ENCODE measurements at regions not wholly inside any gene's neighbourhood (a gene's known extent, or its start where the extent isn't known, plus 50 kb on each side); places are given as distances from the start of the nearest gene placed in this dataset.

GRCh38 chr1:184859381-184860105 lies 104.9 kb upstream of the EDEM3 start:
- Histone ChIP-seq H3K79me2 (ENCODE audit: low read length) (no peaks in the 10 kb centered on the region), H3K27ac (ENCODE audit: low read length) (peak overlapping the region; percentile 82), H3K9me3 (ENCODE audit: low read length) (no peaks in the 10 kb centered on the region), H3K27me3 (ENCODE audit: low read length) (no peaks in the 10 kb centered on the region), H3K4me3 (ENCODE audit: low read length) (no peak overlapping the region), H3K36me3 (ENCODE audit: insufficient read depth, low read length) (no peaks in the 10 kb centered on the region), H4K20me1 (ENCODE audit: insufficient read depth, low read depth, low read length) (no peaks in the 10 kb centered on the region), H2AFZ (ENCODE audit: low read length) (no peak overlapping the region), H3K9me2 (replicated peaks; ENCODE audit: insufficient read depth, low read length) (no peaks in the 10 kb centered on the region), H3K9ac (ENCODE audit: low read length) (no peak overlapping the region), H3K4me2 (ENCODE audit: low read depth, low read length, poor library complexity, severe bottlenecking) (peak overlapping the region; percentile 36), H3K4me1 (ENCODE audit: low read length) (peaks cover 32% of the 10 kb centered on the region)
- DNase-seq, result no peak

GRCh38 chr1:184858288-184858687 lies 103.6 kb upstream of the EDEM3 start:
- Histone ChIP-seq H3K9me3 (ENCODE audit: low read length) (no peaks in the 10 kb centered on the region), H3K9ac (ENCODE audit: low read length) (no peak overlapping the region), H3K36me3 (ENCODE audit: insufficient read depth, low read length) (no peaks in the 10 kb centered on the region), H3K4me2 (ENCODE audit: low read depth, low read length, poor library complexity, severe bottlenecking) (no peak overlapping the region), H2AFZ (ENCODE audit: low read length) (no peak overlapping the region), H3K4me3 (ENCODE audit: low read length) (no peak overlapping the region), H3K9me2 (replicated peaks; ENCODE audit: insufficient read depth, low read length) (peaks cover 5% of the 10 kb centered on the region; the same call in 1 of the 2 replicates), H4K20me1 (ENCODE audit: insufficient read depth, low read depth, low read length) (no peaks in the 10 kb centered on the region), H3K27me3 (ENCODE audit: low read length) (no peaks in the 10 kb centered on the region), H3K27ac (ENCODE audit: low read length) (no peak overlapping the region), H3K79me2 (ENCODE audit: low read length) (no peaks in the 10 kb centered on the region), H3K4me1 (ENCODE audit: low read length) (peaks cover 39% of the 10 kb centered on the region)
- no peak for DNase-seq

- H3K79me2 ChIP-seq (ENCODE audit: low read length), result no peaks in the 10 kb centered on the region
- no peak overlapping the region for H2AFZ ChIP-seq (ENCODE audit: low read length)
- peaks cover 5% of the 10 kb centered on the region; the same call in 1 of the 2 replicates for H3K9me2 ChIP-seq (replicated peaks; ENCODE audit: insufficient read depth, low read length)
- H3K36me3 ChIP-seq (ENCODE audit: insufficient read depth, low read length), result no peaks in the 10 kb centered on the region
- no peaks in the 10 kb centered on the region for H4K20me1 ChIP-seq (ENCODE audit: insufficient read depth, low read depth, low read length)
- H3K9me3 ChIP-seq (ENCODE audit: low read length), result no peaks in the 10 kb centered on the region
- no peak for DNase-seq
- H3K27me3 ChIP-seq (ENCODE audit: low read length), result no peaks in the 10 kb centered on the region
- H3K27ac ChIP-seq (ENCODE audit: low read length), result no peak overlapping the region
- H3K4me2 ChIP-seq (ENCODE audit: low read depth, low read length, poor library complexity, severe bottlenecking), result no peak overlapping the region
- no peak overlapping the region for H3K9ac ChIP-seq (ENCODE audit: low read length)
- H3K4me1 ChIP-seq (ENCODE audit: low read length), result peaks cover 13% of the 10 kb centered on the region
- no peak overlapping the region for H3K4me3 ChIP-seq (ENCODE audit: low read length)
These were observed 100.0 kb upstream of the EDEM3 start for GRCh38 chr1:184854496-184855140.

GRCh38 chr1:184854036-184854435 lies 99.4 kb upstream of the EDEM3 start:
- Histone ChIP-seq H3K9me2 (replicated peaks; ENCODE audit: insufficient read depth, low read length) (peaks cover 5% of the 10 kb centered on the region; the same call in 1 of the 2 replicates), H3K4me2 (ENCODE audit: low read depth, low read length, poor library complexity, severe bottlenecking) (no peak overlapping the region), H3K36me3 (ENCODE audit: insufficient read depth, low read length) (no peaks in the 10 kb centered on the region), H3K4me3 (ENCODE audit: low read length) (no peak overlapping the region), H3K27ac (ENCODE audit: low read length) (no peak overlapping the region), H2AFZ (ENCODE audit: low read length) (no peak overlapping the region), H3K9me3 (ENCODE audit: low read length) (no peaks in the 10 kb centered on the region), H3K79me2 (ENCODE audit: low read length) (no peaks in the 10 kb centered on the region), H4K20me1 (ENCODE audit: insufficient read depth, low read depth, low read length) (no peaks in the 10 kb centered on the region), H3K4me1 (ENCODE audit: low read length) (peaks cover 8% of the 10 kb centered on the region), H3K27me3 (ENCODE audit: low read length) (no peaks in the 10 kb centered on the region), H3K9ac (ENCODE audit: low read length) (no peak overlapping the region)
- no peak for DNase-seq

GRCh38 chr1:184851822-184852746 lies 97.4 kb upstream of the EDEM3 start:
- H2AFZ ChIP-seq (ENCODE audit: low read length), result no peak overlapping the region
- H3K27me3 ChIP-seq (ENCODE audit: low read length), result no peaks in the 10 kb centered on the region
- H3K36me3 ChIP-seq (ENCODE audit: insufficient read depth, low read length), result no peaks in the 10 kb centered on the region
- H3K4me3 ChIP-seq (ENCODE audit: low read length), result no peak overlapping the region
- H4K20me1 ChIP-seq (ENCODE audit: insufficient read depth, low read depth, low read length), result no peaks in the 10 kb centered on the region
- no peaks in the 10 kb centered on the region for H3K9me3 ChIP-seq (ENCODE audit: low read length)
- no peaks in the 10 kb centered on the region for H3K79me2 ChIP-seq (ENCODE audit: low read length)
- no peak overlapping the region for H3K4me2 ChIP-seq (ENCODE audit: low read depth, low read length, poor library complexity, severe bottlenecking)
- H3K4me1 ChIP-seq (ENCODE audit: low read length), result peaks cover 8% of the 10 kb centered on the region
- no peak overlapping the region for H3K27ac ChIP-seq (ENCODE audit: low read length)
- H3K9ac ChIP-seq (ENCODE audit: low read length), result no peak overlapping the region
- DNase-seq, result peak; percentile 29
- H3K9me2 ChIP-seq (replicated peaks; ENCODE audit: insufficient read depth, low read length), result peaks cover 5% of the 10 kb centered on the region; the same call in 1 of the 2 replicates

GRCh38 chr1:184843732-184844495 lies 89.3 kb upstream of the EDEM3 start:
- no peaks in the 10 kb centered on the region for H3K9me2 ChIP-seq (replicated peaks; ENCODE audit: insufficient read depth, low read length)
- no peak for DNase-seq
- H3K4me2 ChIP-seq (ENCODE audit: low read depth, low read length, poor library complexity, severe bottlenecking), result no peak overlapping the region
- no peaks in the 10 kb centered on the region for H3K79me2 ChIP-seq (ENCODE audit: low read length)
- no peak overlapping the region for H3K9ac ChIP-seq (ENCODE audit: low read length)
- H3K27me3 ChIP-seq (ENCODE audit: low read length), result no peaks in the 10 kb centered on the region
- H3K27ac ChIP-seq (ENCODE audit: low read length), result no peak overlapping the region
- no peak overlapping the region for H3K4me3 ChIP-seq (ENCODE audit: low read length)
- H3K36me3 ChIP-seq (ENCODE audit: insufficient read depth, low read length), result no peaks in the 10 kb centered on the region
- no peak overlapping the region for H2AFZ ChIP-seq (ENCODE audit: low read length)
- H4K20me1 ChIP-seq (ENCODE audit: insufficient read depth, low read depth, low read length), result no peaks in the 10 kb centered on the region
- peaks cover 12% of the 10 kb centered on the region for H3K4me1 ChIP-seq (ENCODE audit: low read length)
- H3K9me3 ChIP-seq (ENCODE audit: low read length), result no peaks in the 10 kb centered on the region

- Histone ChIP-seq H3K9me2 (replicated peaks; ENCODE audit: insufficient read depth, low read length) (no peaks in the 10 kb centered on the region), H3K4me3 (ENCODE audit: low read length) (no peak overlapping the region), H3K79me2 (ENCODE audit: low read length) (no peaks in the 10 kb centered on the region), H3K9me3 (ENCODE audit: low read length) (no peaks in the 10 kb centered on the region), H3K27me3 (ENCODE audit: low read length) (no peaks in the 10 kb centered on the region), H3K27ac (ENCODE audit: low read length) (no peak overlapping the region; the same call in 1 of the 2 replicates), H3K36me3 (ENCODE audit: insufficient read depth, low read length) (no peaks in the 10 kb centered on the region), H3K4me2 (ENCODE audit: low read depth, low read length, poor library complexity, severe bottlenecking) (no peak overlapping the region), H4K20me1 (ENCODE audit: insufficient read depth, low read depth, low read length) (no peaks in the 10 kb centered on the region), H3K4me1 (ENCODE audit: low read length) (peaks cover 43% of the 10 kb centered on the region), H3K9ac (ENCODE audit: low read length) (no peak overlapping the region), H2AFZ (ENCODE audit: low read length) (no peak overlapping the region)
- DNase-seq, result no peak
These were observed 85.9 kb upstream of the EDEM3 start for GRCh38 chr1:184840596-184840995.

Measured in Karpas-422 (cell line).